ENCODE measurements at regions not wholly inside any gene's neighbourhood (a gene's known extent, or its start where the extent isn't known, plus 50 kb on each side); places are given as distances from the start of the nearest gene placed in this dataset.

GRCh38 chr4:153068751-153069150 lies 132.6 kb downstream of the FHDC1 start:
- no peak overlapping the region for H3K4ac ChIP-seq (ENCODE audit: low read depth, low read length)
- no peak overlapping the region for H3K56ac ChIP-seq (ENCODE audit: insufficient read length, low read depth, low read length)
- no peak overlapping the region for H2BK15ac ChIP-seq (ENCODE audit: low read depth, low read length)
- no peak overlapping the region for H4K8ac ChIP-seq (replicated peaks; ENCODE audit: insufficient read length, low read depth, low read length)
- no peak overlapping the region for H3K23ac ChIP-seq (ENCODE audit: insufficient read length, low read depth, low read length)
- H3T11ph ChIP-seq (ENCODE audit: low read length), result no peak overlapping the region
- H3K9me3 ChIP-seq (ENCODE audit: control insufficient read depth, low read depth, low read length), result no peaks in the 10 kb centered on the region
- H2BK20ac ChIP-seq (ENCODE audit: low read depth, low read length, poor library complexity, severe bottlenecking), result no peak overlapping the region
- Mint-ChIP-seq H3K36me3 (ENCODE audit: insufficient read depth in 1 of 3, low read depth in 3 of 3) (peaks cover 4 to 8% (median 4%) of the 10 kb centered on the region in 3 experiments; a peak in 4 of 7 replicates), H3K27me3 (ENCODE audit: low read depth) (no peaks in the 10 kb centered on the region), H3K4me1 (peaks cover 29 to 35% of the 10 kb centered on the region in 2 experiments), H3K9me3 (peaks cover 0 to 4% of the 10 kb centered on the region in 2 experiments; a peak in 2 of 5 replicates), H3K27ac (0 out of 7 replicates have a peak overlapping the region, but pooled peaks of 1 of the 3 experiments have one; percentile 13), H3K4me3 (no peak overlapping the region)
- no peak overlapping the region for H2BK5ac ChIP-seq (ENCODE audit: insufficient read length, low read length)
- no peak overlapping the region for H3K14ac ChIP-seq (ENCODE audit: insufficient read depth, low read length)
- H3K27ac ChIP-seq (ENCODE audit: insufficient read length, low read depth, low read length), result no peak overlapping the region
- no peak overlapping the region for H2AK5ac ChIP-seq (ENCODE audit: insufficient read length, low read length)
- H4K91ac ChIP-seq (ENCODE audit: insufficient read length, low read depth, low read length), result no peak overlapping the region
- no peaks in the 10 kb centered on the region for H3K27me3 ChIP-seq (ENCODE audit: insufficient read depth, low read length)
- TF ChIP-seq CTCF (conservative IDR thresholded peaks at IDR 0.05), result no peak
- H3K79me2 ChIP-seq (ENCODE audit: insufficient read depth, low read length), result no peaks in the 10 kb centered on the region
- H3K9ac ChIP-seq (ENCODE audit: extremely low read depth, insufficient read length, low read length), result no peak overlapping the region
- H3K18ac ChIP-seq (ENCODE audit: insufficient read length, low read depth, low read length), result no peak overlapping the region
- H4K20me1 ChIP-seq (ENCODE audit: control insufficient read depth, insufficient read depth, insufficient read length), result no peaks in the 10 kb centered on the region
- DNase-seq, result no peak
- no peak overlapping the region for H4K5ac ChIP-seq (ENCODE audit: insufficient read length, low read depth, low read length)
- H3K79me1 ChIP-seq (ENCODE audit: insufficient read depth, low read depth, low read length, poor library complexity, severe bottlenecking), result no peaks in the 10 kb centered on the region
- no peak overlapping the region for H2BK120ac ChIP-seq (ENCODE audit: low read depth, low read length, poor library complexity, severe bottlenecking)
- no peak overlapping the region for H3K4me2 ChIP-seq (ENCODE audit: insufficient read depth, insufficient read length, low read length)
- no CpG with 5 or more reads among the region's 7 CpGs for WGBS (ENCODE audit: extremely low coverage, insufficient read length, low lambda C conversion rate)
- H3K4me1 ChIP-seq (ENCODE audit: insufficient read depth, low read length), result peaks cover 9% of the 10 kb centered on the region; the same call in 1 of the 2 replicates
- no peaks in the 10 kb centered on the region for H3K23me2 ChIP-seq (ENCODE audit: insufficient read length, low read depth, low read length, poor library complexity, severe bottlenecking)
- H2AFZ ChIP-seq (ENCODE audit: low read length), result no peak overlapping the region
- no peak overlapping the region for H2BK12ac ChIP-seq (ENCODE audit: insufficient read length, low read depth, low read length)

Measured in H9 (cell line).